ENCODE measurements at regions not wholly inside any gene's neighbourhood (a gene's known extent, or its start where the extent isn't known, plus 50 kb on each side); places are given as distances from the start of the nearest gene placed in this dataset.

- TF ChIP-seq CTCF (IDR thresholded peaks at IDR 0.05 in 4 of 5, conservative IDR thresholded peaks at IDR 0.05 in 1 of 5) (no peak), POLR2A (IDR thresholded peaks at IDR 0.05) (no peak)
Measured at GRCh38 chr12:76193961-76194360, 109.5 kb upstream of the NAP1L1 start.

Data from gastrocnemius medialis (tissue), 4 donors.